ENCODE measurements at regions not wholly inside any gene's neighbourhood (a gene's known extent, or its start where the extent isn't known, plus 50 kb on each side); places are given as distances from the start of the nearest gene placed in this dataset.

- Histone ChIP-seq H3K4ac (ENCODE audit: low read depth, low read length) (no peak overlapping the region), H2AFZ (replicated peaks; ENCODE audit: low read length, poor library complexity) (no peak overlapping the region), H3K4me1 (ENCODE audit: control insufficient read depth, insufficient read depth, low read length) (no peaks in the 10 kb centered on the region), H2BK5ac (ENCODE audit: low read depth, low read length, poor library complexity, severe bottlenecking) (no peak overlapping the region), H3K9me1 (ENCODE audit: insufficient read depth, low read length) (no peaks in the 10 kb centered on the region), H3K27me3 (ENCODE audit: control insufficient read depth, insufficient read depth, low read length) (no peaks in the 10 kb centered on the region), H3K79me1 (ENCODE audit: low read depth in 1 of 2, low read length in 2 of 2) (no peaks in the 10 kb centered on the region), H3K18ac (ENCODE audit: low read depth, low read length) (no peak overlapping the region), H2AK9ac (replicated peaks; ENCODE audit: low read depth, low read length, poor library complexity) (no peak overlapping the region), H3K36me3 (ENCODE audit: control insufficient read depth, insufficient read depth, low read length) (no peaks in the 10 kb centered on the region), H4K5ac (ENCODE audit: low read depth, low read length) (no peak overlapping the region), H3K9me3 (ENCODE audit: control insufficient read depth, insufficient read depth, low read length) (no peaks in the 10 kb centered on the region), H2BK15ac (ENCODE audit: low read depth, low read length) (no peak overlapping the region), H3K4me3 (ENCODE audit: insufficient read depth, low read depth, low read length) (no peak overlapping the region), H3K56ac (ENCODE audit: extremely low read depth, insufficient read depth, low read length) (no peak overlapping the region), H4K91ac (ENCODE audit: insufficient read depth, low read depth, low read length) (no peak overlapping the region), H3K23ac (ENCODE audit: low read depth, low read length) (no peak overlapping the region), H3K9ac (ENCODE audit: low read depth, low read length) (no peak overlapping the region), H2BK120ac (ENCODE audit: low read depth, low read length) (no peak overlapping the region), H4K8ac (ENCODE audit: low read depth in 2 of 2, low read length in 2 of 2) (no peak overlapping the region), H3K27ac (ENCODE audit: insufficient read depth, low read length) (no peak overlapping the region), H4K20me1 (ENCODE audit: insufficient read depth, low read length) (no peaks in the 10 kb centered on the region), H3K14ac (replicated peaks; ENCODE audit: low read depth, low read length) (no peak overlapping the region), H3K4me2 (ENCODE audit: low read depth, low read length) (no peak overlapping the region), H2BK20ac (ENCODE audit: low read depth, low read length) (no peak overlapping the region), H2AK5ac (ENCODE audit: low read depth, low read length) (no peak overlapping the region)
- dilution Hi-C loops (cut with HindIII; ENCODE audit: low sequenced_read_pairs, unreplicated experiment) (no loop called here), in situ Hi-C loops (cut with MboI; ENCODE audit: low sequenced_read_pairs) (no loop called here), intact Hi-C loops (cut with micrococcal nuclease) (no loop called here)
- ChIA-PET POLR2A (ENCODE audit: unreplicated experiment) (no interaction called here), CTCF (no interaction called here)
- no peak for ATAC-seq (ENCODE audit: low read depth)
- DNase-seq = no peak
- WGBS, 2 experiments (ENCODE audit: extremely low coverage in 2 of 2, insufficient read length in 1 of 2) = no CpG with 5 or more reads among the region's 1 CpG
- BruUV-seq (replicated peaks) = no TSS peak
- TF ChIP-seq RAD21 (IDR thresholded peaks at IDR 0.05; ENCODE audit: low read length) = no peak
- TF ChIP-seq MAFK (IDR thresholded peaks at IDR 0.05; ENCODE audit: low read depth, low read length) = no peak
- TF ChIP-seq MAZ (IDR thresholded peaks at IDR 0.05; ENCODE audit: borderline replicate concordance, low read depth, low read length) = no peak
- TF ChIP-seq ELK1 (IDR thresholded peaks at IDR 0.05; ENCODE audit: borderline replicate concordance, low read depth, low read length) = no peak
- TF ChIP-seq BHLHE40 (IDR thresholded peaks at IDR 0.05; ENCODE audit: low read depth, low read length) = no peak
- TF ChIP-seq NFE2L2 (IDR thresholded peaks at IDR 0.05; ENCODE audit: low read depth, low read length) = no peak
- TF ChIP-seq FOS (IDR thresholded peaks at IDR 0.05; ENCODE audit: low read depth, low read length) = no peak
- no peak for TF ChIP-seq RCOR1 (IDR thresholded peaks at IDR 0.05; ENCODE audit: insufficient replicate concordance, low read length)
- TF ChIP-seq RFX5 (IDR thresholded peaks at IDR 0.05; ENCODE audit: low read depth, low read length) = no peak
- TF ChIP-seq CHD1 (IDR thresholded peaks at IDR 0.05; ENCODE audit: low read depth, low read length) = no peak
- TF ChIP-seq CTCF (conservative IDR thresholded peaks at IDR 0.05; ENCODE audit: low read depth, low read length) = no peak
- no peak for TF ChIP-seq USF2 (IDR thresholded peaks at IDR 0.05; ENCODE audit: low read depth, low read length)
- TF ChIP-seq CEBPB (IDR thresholded peaks at IDR 0.05; ENCODE audit: low read depth, low read length) = no peak
- TF ChIP-seq SMC3 (IDR thresholded peaks at IDR 0.05; ENCODE audit: low read depth, low read length) = no peak
- no peak for TF ChIP-seq POLR2A (IDR thresholded peaks at IDR 0.05; ENCODE audit: low read depth, low read length)
- no peak for TF ChIP-seq MXI1 (IDR thresholded peaks at IDR 0.05; ENCODE audit: borderline replicate concordance, low read depth, low read length)
Observed at GRCh38 chr10:36688717-36689116, 436.7 kb upstream of the ANKRD30A start.

Measured in IMR-90 (cell line).